Hepatocyte (in vitro differentiated cells): ENCODE measurements at regions not wholly inside any gene's neighbourhood (a gene's known extent, or its start where the extent isn't known, plus 50 kb on each side); places are given as distances from the start of the nearest gene placed in this dataset.

Source experiments
- DNase-seq: peaks from one replicate; pipeline ENCODE4 v3.0.0-alpha.2; 2016; ENCODE audit warnings: low spot score
- H2AFZ ChIP-seq: fragments of 200-600 bp; sonication (generic); 2 replicates; pipeline ENCODE4 v1.6.0; 2016; ENCODE audit warnings: antibody characterized with exemption, mild to moderate bottlenecking
- H3K27ac ChIP-seq: fragments of 200-600 bp; sonication (generic); 2 replicates; pipeline ENCODE4 v1.5.1; 2016; ENCODE audit warnings: mild to moderate bottlenecking
- H3K27me3 ChIP-seq: fragments of 200-600 bp; sonication (generic); 2 replicates; pipeline ENCODE4 v1.6.1; 2016
- H3K36me3 ChIP-seq: fragments of 200-600 bp; sonication (generic); replicated peaks from 2 replicates; pipeline ENCODE4 v1.5.1; 2016; ENCODE audit warnings: low read depth; ENCODE audit not compliant: insufficient read depth
- H3K4me1 ChIP-seq: fragments of 200-600 bp; sonication (generic); 2 replicates; pipeline ENCODE4 v1.5.1; 2016; ENCODE audit warnings: mild to moderate bottlenecking, moderate library complexity; ENCODE audit not compliant: insufficient read depth
- H3K4me2 ChIP-seq: fragments of 200-600 bp; sonication (generic); 2 replicates; pipeline ENCODE4 v1.6.0; 2016
- H3K4me3 ChIP-seq: fragments of 200-600 bp; sonication (generic); 2 replicates; pipeline ENCODE4 v1.5.1; 2016; ENCODE audit warnings: mild to moderate bottlenecking
- H3K79me2 ChIP-seq: fragments of 200-600 bp; sonication (generic); 2 replicates; pipeline ENCODE4 v1.6.0; 2017; ENCODE audit warnings: mild to moderate bottlenecking
- H3K9me2 ChIP-seq: fragments of 200-600 bp; sonication (generic); replicated peaks from 2 replicates; pipeline ENCODE4 v1.6.0; 2017; ENCODE audit warnings: mild to moderate bottlenecking; ENCODE audit not compliant: insufficient read depth
- H3K9me3 ChIP-seq: fragments of 200-600 bp; sonication (generic); 2 replicates; pipeline ENCODE4 v1.5.1; 2016; ENCODE audit warnings: low read depth, mild to moderate bottlenecking
- H4K20me1 ChIP-seq: fragments of 200-600 bp; sonication (generic); 2 replicates; pipeline ENCODE4 v1.6.0; 2016; ENCODE audit warnings: mild to moderate bottlenecking; ENCODE audit not compliant: insufficient read depth, poor library complexity, severe bottlenecking
- EZH2 ChIP-seq: fragments of 200-600 bp; sonication (generic); IDR thresholded peaks from 2 replicates; pipeline ENCODE4 v1.6.1; 2016; ENCODE audit warnings: antibody characterized with exemption, mild to moderate bottlenecking, borderline replicate concordance
- EZH2phosphoT487 ChIP-seq: fragments of 200-600 bp; sonication (generic); IDR thresholded peaks from one replicate; pipeline ENCODE4 v1.6.1; 2018; ENCODE audit warnings: antibody characterized with exemption, mild to moderate bottlenecking, low read depth, moderate library complexity; ENCODE audit not compliant: unreplicated experiment, severe bottlenecking
- WGBS: methylation state at CpG from one replicate; pipeline ENCODE4 v1.1.6; 2016; ENCODE audit warnings: low lambda C conversion rate; ENCODE audit errors: missing lambda C conversion rate; 5-methylcytosine and 5-hydroxymethylcytosine counted together
- TF ChIP-seq, protein P1 (sequence below): fragments of 200-600 bp; sonication (generic); IDR thresholded peaks from 2 replicates; pipeline ENCODE4 v1.5.1; 2016; ENCODE audit warnings: antibody characterized with exemption, mild to moderate bottlenecking; ENCODE audit not compliant: poor library complexity

DNA sequence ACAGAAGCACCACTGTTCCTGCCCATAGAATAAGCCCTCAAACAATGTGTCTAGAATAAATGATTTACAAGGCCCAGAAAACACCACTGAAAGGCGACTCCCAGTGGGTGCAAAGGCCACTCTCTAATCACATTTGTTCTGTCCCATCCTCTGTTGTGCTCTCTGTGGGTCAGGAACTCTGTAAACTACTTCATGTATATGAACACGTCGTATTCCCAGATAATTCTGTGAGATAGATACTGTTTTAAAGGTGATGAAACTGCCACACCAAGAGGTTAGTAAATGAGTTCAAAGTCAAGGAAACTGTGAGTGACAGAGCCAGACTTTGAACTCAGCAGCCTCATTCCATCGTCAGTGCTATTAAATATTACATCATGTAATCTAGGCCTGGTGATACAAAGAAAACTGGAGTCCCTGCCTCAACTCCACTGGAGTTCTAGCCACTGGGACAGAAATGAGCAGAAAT lies 269.7 kb upstream of the DCC start:
- Histone ChIP-seq H3K36me3 (no peaks in the 10 kb centered on the region), H4K20me1 (no peaks in the 10 kb centered on the region), H3K4me1 (peaks cover 4% of the 10 kb centered on the region), H3K79me2 (no peaks in the 10 kb centered on the region), H3K9me3 (peaks cover 8% of the 10 kb centered on the region), H2AFZ (no peak overlapping the region), H3K9me2 (no peaks in the 10 kb centered on the region), H3K4me3 (no peak overlapping the region), H3K27ac (peak overlapping the region; percentile 88), H3K27me3 (no peaks in the 10 kb centered on the region), H3K4me2 (no peak overlapping the region)
- 45% methylated on average over 4 of the region's 4 CpGs for WGBS
- peak; percentile 74 for DNase-seq
- TF ChIP-seq, protein P1, sequence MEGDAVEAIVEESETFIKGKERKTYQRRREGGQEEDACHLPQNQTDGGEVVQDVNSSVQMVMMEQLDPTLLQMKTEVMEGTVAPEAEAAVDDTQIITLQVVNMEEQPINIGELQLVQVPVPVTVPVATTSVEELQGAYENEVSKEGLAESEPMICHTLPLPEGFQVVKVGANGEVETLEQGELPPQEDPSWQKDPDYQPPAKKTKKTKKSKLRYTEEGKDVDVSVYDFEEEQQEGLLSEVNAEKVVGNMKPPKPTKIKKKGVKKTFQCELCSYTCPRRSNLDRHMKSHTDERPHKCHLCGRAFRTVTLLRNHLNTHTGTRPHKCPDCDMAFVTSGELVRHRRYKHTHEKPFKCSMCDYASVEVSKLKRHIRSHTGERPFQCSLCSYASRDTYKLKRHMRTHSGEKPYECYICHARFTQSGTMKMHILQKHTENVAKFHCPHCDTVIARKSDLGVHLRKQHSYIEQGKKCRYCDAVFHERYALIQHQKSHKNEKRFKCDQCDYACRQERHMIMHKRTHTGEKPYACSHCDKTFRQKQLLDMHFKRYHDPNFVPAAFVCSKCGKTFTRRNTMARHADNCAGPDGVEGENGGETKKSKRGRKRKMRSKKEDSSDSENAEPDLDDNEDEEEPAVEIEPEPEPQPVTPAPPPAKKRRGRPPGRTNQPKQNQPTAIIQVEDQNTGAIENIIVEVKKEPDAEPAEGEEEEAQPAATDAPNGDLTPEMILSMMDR: no peak
- TF ChIP-seq EZH2: no peak

DNA sequence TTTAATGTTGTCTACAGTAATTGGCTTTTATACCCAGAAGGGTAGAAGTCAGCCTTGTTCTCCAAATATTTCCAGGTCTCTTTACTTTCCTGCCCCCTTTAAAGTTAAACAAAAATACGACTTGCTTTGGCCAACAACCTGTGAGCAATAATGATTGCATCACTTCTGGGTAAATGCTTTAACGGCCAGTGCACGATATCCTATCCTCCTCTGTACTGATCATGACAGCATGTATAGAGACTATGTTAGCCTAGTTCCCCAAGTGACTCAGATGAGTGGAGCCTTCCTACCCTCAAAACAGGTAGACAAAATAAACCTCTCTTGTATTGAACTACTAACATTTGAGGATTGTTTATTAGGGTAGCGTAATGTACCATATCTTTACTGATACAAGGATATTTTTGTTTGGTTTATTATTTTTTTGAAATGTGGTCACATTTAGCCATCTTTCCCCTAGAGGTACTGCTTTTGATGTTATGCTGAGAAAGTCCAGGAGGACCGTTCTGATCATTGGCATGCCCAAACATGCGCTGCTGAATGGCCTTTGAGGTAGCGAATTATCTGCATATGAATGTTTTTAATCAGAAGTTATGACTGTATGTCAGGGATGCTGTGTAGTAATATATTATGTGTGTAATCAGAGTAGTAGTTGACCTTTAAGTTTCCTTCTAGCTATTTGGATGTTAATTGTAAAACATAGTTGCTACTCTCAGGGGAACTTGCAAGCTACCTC lies 262.6 kb upstream of the DCC start:
- no peaks in the 10 kb centered on the region for H3K9me3 ChIP-seq
- H3K4me1 ChIP-seq: no peaks in the 10 kb centered on the region
- H4K20me1 ChIP-seq: no peaks in the 10 kb centered on the region
- DNase-seq: no peak
- no peaks in the 10 kb centered on the region for H3K36me3 ChIP-seq
- no peaks in the 10 kb centered on the region for H3K79me2 ChIP-seq
- 84% methylated on average over 7 of the region's 7 CpGs for WGBS
- H2AFZ ChIP-seq: no peak overlapping the region
- TF ChIP-seq EZH2: no peak
- TF ChIP-seq, protein P1: no peak
- TF ChIP-seq EZH2phosphoT487: no peak
- H3K27me3 ChIP-seq: no peaks in the 10 kb centered on the region
- H3K9me2 ChIP-seq: no peaks in the 10 kb centered on the region
- H3K27ac ChIP-seq: no peak overlapping the region
- H3K4me2 ChIP-seq: no peak overlapping the region
- no peak overlapping the region for H3K4me3 ChIP-seq

DNA sequence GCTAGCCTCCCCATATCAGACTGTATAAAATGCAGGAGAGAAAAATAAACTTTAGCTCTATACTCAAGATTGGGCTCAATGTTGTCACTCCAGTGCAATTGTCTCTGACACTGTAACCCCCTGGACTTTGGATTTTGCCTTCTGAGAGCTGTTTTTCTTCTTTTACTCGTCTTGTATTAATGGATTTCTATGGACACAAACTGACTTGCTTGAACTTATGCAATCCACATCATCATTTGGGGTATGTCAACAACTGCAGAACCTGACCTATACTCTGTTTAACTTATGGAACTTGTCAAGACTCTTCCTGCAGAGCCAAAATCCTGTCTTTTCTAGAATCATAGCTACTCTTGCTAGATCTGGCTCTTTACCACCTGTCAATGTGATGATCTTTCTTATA lies 257.8 kb upstream of the DCC start:
- Histone ChIP-seq H3K4me2 (no peak overlapping the region), H3K4me3 (no peak overlapping the region), H3K9me2 (no peaks in the 10 kb centered on the region), H4K20me1 (no peaks in the 10 kb centered on the region), H3K4me1 (no peaks in the 10 kb centered on the region), H3K36me3 (no peaks in the 10 kb centered on the region), H3K27ac (peak overlapping the region; percentile 41), H3K27me3 (no peaks in the 10 kb centered on the region), H2AFZ (no peak overlapping the region), H3K79me2 (no peaks in the 10 kb centered on the region), H3K9me3 (no peaks in the 10 kb centered on the region)
- WGBS: 26% methylated on average over 1 of the region's 1 CpG
- no peak for DNase-seq
- TF ChIP-seq, protein P1: no peak
- TF ChIP-seq EZH2phosphoT487: no peak
- no peak for TF ChIP-seq EZH2
